Esophagus muscularis mucosa (tissue), 4 donors: ENCODE measurements at regions not wholly inside any gene's neighbourhood (a gene's known extent, or its start where the extent isn't known, plus 50 kb on each side); places are given as distances from the start of the nearest gene placed in this dataset.
"Not testable (repeated sequence)": the region's sequence is repeated elsewhere in the genome, so short reads cannot be mapped to it uniquely, and the experiment has no call there.

Source experiments
- DNase-seq: peaks from one replicate; pipeline ENCODE4 v3.0.0-alpha.2; 2017; ENCODE audit errors: extremely low spot score
- H3K27ac ChIP-seq, 4 donors: fragments of 200-600 bp; sonication (generic); replicated peaks in 1 of 4; 1 replicate in 3 of 4; 2 replicates in 1 of 4; pipeline ENCODE4 v1.5.1; 2016 to 2019; ENCODE audit warnings: mild to moderate bottlenecking in 1 of 4
- H3K27me3 ChIP-seq, 4 donors: fragments of 200-600 bp; sonication (generic); one replicate each; pipeline versions ENCODE4 v1.5.1 to v1.6.0; 2016 to 2019
- H3K36me3 ChIP-seq, 4 donors: fragments of 200-600 bp; sonication (generic); one replicate each; pipeline ENCODE4 v1.5.1; 2016 to 2019
- H3K4me1 ChIP-seq, 4 donors: fragments of 200-600 bp; sonication (generic); one replicate each; pipeline ENCODE4 v1.5.1; 2016 to 2019
- H3K4me3 ChIP-seq, 4 donors: fragments of 200-600 bp; sonication (generic); 1 replicate in 2 of 4; 2 replicates in 2 of 4; pipeline ENCODE4 v1.5.1; 2016 to 2019; ENCODE audit warnings: mild to moderate bottlenecking in 4 of 4, moderate library complexity in 1 of 4
- H3K9me3 ChIP-seq, 4 donors: fragments of 200-600 bp; sonication (generic); 1 replicate in 3 of 4; 2 replicates in 1 of 4; pipeline ENCODE4 v1.5.1; 2016 to 2019
- EP300 ChIP-seq: sonication (generic); formaldehyde crosslinking; IDR thresholded peaks from one replicate; pipeline ENCODE4 v1.6.1; 2017; ENCODE audit warnings: antibody characterized with exemption
- POLR2A ChIP-seq: fragments of 450-650 bp; IDR thresholded peaks from one replicate; pipeline ENCODE4 v1.6.1; 2017; ENCODE audit warnings: antibody characterized with exemption, moderate library complexity, mild to moderate bottlenecking, low read depth
- POLR2AphosphoS5 ChIP-seq, 2 donors: sonication (generic); formaldehyde crosslinking; IDR thresholded peaks; one replicate each; pipeline ENCODE4 v1.6.1; 2017; ENCODE audit warnings: antibody characterized with exemption in 2 of 2
- WGBS: methylation state at CpG from one replicate; pipeline ENCODE4 v1.1.5; 2018; 5-methylcytosine and 5-hydroxymethylcytosine counted together
- intact Hi-C: fragments of 100-400 bp; cut with DNase I; formaldehyde crosslinking; loops from one replicate; pipeline ENCODE4 v1.15.1; 2023
- TF ChIP-seq, protein P1 (sequence below), 3 experiments: fragments of 200-600 bp in 2 of 3; fragments of 450-650 bp in 1 of 3; sonication (generic) in 2 of 3; IDR thresholded peaks; one replicate each; pipeline ENCODE4 v1.5.1; 2017 to 2019; ENCODE audit warnings: antibody characterized with exemption in 3 of 3, mild to moderate bottlenecking in 2 of 3, moderate library complexity in 1 of 3

DNA sequence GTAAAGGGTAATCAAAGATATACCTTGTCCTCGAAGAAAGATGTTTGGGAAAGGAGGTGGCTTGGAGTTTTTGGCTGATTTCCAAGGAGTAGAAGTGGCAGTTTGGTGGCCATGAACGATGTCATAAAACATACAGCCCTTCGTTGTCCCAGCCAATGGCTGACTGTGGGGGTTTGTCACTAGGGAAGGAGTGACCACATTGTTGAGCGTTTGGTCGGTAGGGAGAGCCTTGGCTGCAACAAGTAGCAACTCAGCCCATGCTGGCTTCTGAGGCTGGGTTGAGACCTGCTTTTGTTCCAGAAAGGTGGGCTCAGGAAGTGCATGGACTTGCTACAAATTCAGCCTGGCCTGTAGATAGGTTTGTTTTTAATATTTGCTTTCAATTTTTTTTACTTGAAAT lies 128.3 kb downstream of the BOD1 start:
- peak overlapping the region in 1 of 4 donors; percentile 81 for H3K27ac ChIP-seq
- 78% methylated on average over 5 of the region's 5 CpGs for WGBS
- H3K27me3 ChIP-seq = no peaks in the 10 kb centered on the region
- no peaks in the 10 kb centered on the region for H3K9me3 ChIP-seq
- no peaks in the 10 kb centered on the region for H3K36me3 ChIP-seq
- H3K4me1 ChIP-seq = peaks cover 0 to 30% (median 23%) of the 10 kb centered on the region in 4 donors
- DNase-seq = no peak
- TF ChIP-seq POLR2A (no peak), POLR2AphosphoS5 (IDR thresholded peaks at IDR 0.05) (no peak), EP300 (no peak)
- intact Hi-C loops = no loop called here
- no peak overlapping the region for H3K4me3 ChIP-seq

- peak; percentile 14 for DNase-seq
- intact Hi-C loops = no loop called here
- Histone ChIP-seq H3K27me3 (no peaks in the 10 kb centered on the region), H3K36me3 (no peaks in the 10 kb centered on the region), H3K9me3 (no peaks in the 10 kb centered on the region), H3K4me1 (peaks cover 0 to 30% (median 23%) of the 10 kb centered on the region in 4 donors), H3K27ac (peak overlapping the region; percentile 72 to 81 (median 78)), H3K4me3 (no peak overlapping the region)
- 43% methylated on average over 1 of the region's 1 CpG for WGBS
- TF ChIP-seq POLR2A = no peak
Measured at GRCh38 chr5:173487300-173487699, 129.2 kb downstream of the BOD1 start.

DNA sequence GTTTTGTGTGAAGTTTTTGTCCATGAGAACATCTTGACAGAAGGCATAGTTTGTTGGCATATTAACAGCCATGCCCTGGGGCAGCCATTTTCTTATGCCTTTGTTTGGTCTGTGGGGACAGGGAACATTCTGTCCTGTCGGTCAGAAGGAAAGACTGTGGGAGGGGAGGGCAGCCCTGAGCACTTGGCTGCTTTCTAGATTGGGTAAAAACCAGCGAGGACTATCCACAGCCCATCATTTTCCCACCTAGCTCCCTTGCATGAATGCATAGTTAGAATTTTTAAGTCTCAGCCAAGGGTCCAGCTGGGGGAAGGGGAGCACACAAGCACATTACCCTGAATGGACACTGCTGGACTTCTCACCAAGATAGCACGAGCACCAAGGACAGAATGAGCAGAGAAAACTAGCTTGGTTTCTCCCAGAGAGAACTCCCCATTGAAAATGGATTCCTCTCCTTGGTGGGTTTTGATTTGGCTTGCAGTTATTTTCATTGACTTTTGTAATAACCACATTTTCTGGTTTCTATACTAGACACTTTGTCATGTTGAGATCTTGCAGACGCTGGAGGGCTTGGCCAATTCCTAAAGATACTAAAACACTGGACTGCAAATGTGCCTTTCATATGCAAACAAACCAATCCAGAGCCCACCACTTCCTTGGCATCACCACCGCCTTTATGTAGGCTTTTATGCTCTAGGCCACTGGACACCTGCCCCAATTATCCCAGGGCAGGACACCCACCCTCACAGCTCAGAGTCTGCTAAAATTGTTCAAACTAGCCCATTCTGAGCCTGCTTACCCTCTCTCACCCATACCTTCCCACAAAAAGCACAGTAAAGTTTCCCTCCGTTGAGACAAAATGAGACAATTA lies 129.9 kb downstream of the BOD1 start:
- H3K27ac ChIP-seq = peak overlapping the region; percentile 72 to 81 (median 78)
- WGBS = 55% methylated on average over 6 of the region's 6 CpGs

GRCh38 chr5:173484569-173484968 lies 131.9 kb downstream of the BOD1 start:
- Histone ChIP-seq H3K4me1 (peaks cover 0 to 41% (median 30%) of the 10 kb centered on the region in 4 donors), H3K27me3 (no peaks in the 10 kb centered on the region), H3K27ac (no peak overlapping the region), H3K4me3 (no peak overlapping the region), H3K36me3 (no peaks in the 10 kb centered on the region), H3K9me3 (no peaks in the 10 kb centered on the region)
- WGBS = 86% methylated on average over 9 of the region's 10 CpGs
- TF ChIP-seq EP300 (no peak), POLR2A (no peak), POLR2AphosphoS5 (IDR thresholded peaks at IDR 0.05) (no peak)
- TF ChIP-seq, protein P1, sequence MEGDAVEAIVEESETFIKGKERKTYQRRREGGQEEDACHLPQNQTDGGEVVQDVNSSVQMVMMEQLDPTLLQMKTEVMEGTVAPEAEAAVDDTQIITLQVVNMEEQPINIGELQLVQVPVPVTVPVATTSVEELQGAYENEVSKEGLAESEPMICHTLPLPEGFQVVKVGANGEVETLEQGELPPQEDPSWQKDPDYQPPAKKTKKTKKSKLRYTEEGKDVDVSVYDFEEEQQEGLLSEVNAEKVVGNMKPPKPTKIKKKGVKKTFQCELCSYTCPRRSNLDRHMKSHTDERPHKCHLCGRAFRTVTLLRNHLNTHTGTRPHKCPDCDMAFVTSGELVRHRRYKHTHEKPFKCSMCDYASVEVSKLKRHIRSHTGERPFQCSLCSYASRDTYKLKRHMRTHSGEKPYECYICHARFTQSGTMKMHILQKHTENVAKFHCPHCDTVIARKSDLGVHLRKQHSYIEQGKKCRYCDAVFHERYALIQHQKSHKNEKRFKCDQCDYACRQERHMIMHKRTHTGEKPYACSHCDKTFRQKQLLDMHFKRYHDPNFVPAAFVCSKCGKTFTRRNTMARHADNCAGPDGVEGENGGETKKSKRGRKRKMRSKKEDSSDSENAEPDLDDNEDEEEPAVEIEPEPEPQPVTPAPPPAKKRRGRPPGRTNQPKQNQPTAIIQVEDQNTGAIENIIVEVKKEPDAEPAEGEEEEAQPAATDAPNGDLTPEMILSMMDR (IDR thresholded peaks at IDR 0.05) = no peak
- DNase-seq = no peak
- intact Hi-C loops = no loop called here

More for the DNA sequence above, 129.9 kb downstream of the BOD1 start:
- H3K9me3 ChIP-seq = no peaks in the 10 kb centered on the region
- H3K4me1 ChIP-seq = peaks cover 0 to 30% (median 23%) of the 10 kb centered on the region in 4 donors
- DNase-seq = peak; percentile 89
- H3K27me3 ChIP-seq = no peaks in the 10 kb centered on the region
- intact Hi-C loops = no loop called here
- TF ChIP-seq POLR2AphosphoS5 (IDR thresholded peaks at IDR 0.05) (peak; percentile 86 to 89), EP300 (peak; percentile 74)
- TF ChIP-seq, protein P1 (IDR thresholded peaks at IDR 0.05) = no peak
- H3K36me3 ChIP-seq = no peaks in the 10 kb centered on the region
- H3K4me3 ChIP-seq = no peak overlapping the region

- H3K27ac ChIP-seq, DNase-seq, H3K27me3 ChIP-seq, H3K36me3 ChIP-seq, H3K9me3 ChIP-seq, intact Hi-C loops, H3K4me3 ChIP-seq: not testable (repeated sequence)
- 67% methylated on average over 3 of the region's 3 CpGs for WGBS
- H3K4me1 ChIP-seq = peaks cover 0 to 51% (median 39%) of the 10 kb centered on the region in 4 donors
Measured at GRCh38 chr5:173483599-173483998, 132.9 kb downstream of the BOD1 start.

GRCh38 chr5:173483160-173483559 lies 133.3 kb downstream of the BOD1 start:
- TF ChIP-seq POLR2AphosphoS5 (IDR thresholded peaks at IDR 0.05) (no peak), POLR2A (no peak), EP300 (no peak)
- TF ChIP-seq, protein P1 (IDR thresholded peaks at IDR 0.05) = no peak
- Histone ChIP-seq H3K9me3 (no peaks in the 10 kb centered on the region), H3K27ac (no peak overlapping the region), H3K27me3 (no peaks in the 10 kb centered on the region), H3K4me3 (no peak overlapping the region), H3K4me1 (peaks cover 4 to 54% (median 43%) of the 10 kb centered on the region in 4 donors), H3K36me3 (no peaks in the 10 kb centered on the region)
- intact Hi-C loops = no loop called here
- WGBS = 90% methylated on average over 4 of the region's 4 CpGs
- no peak for DNase-seq
